PC-9 (cell line): ENCODE measurements at regions not wholly inside any gene's neighbourhood (a gene's known extent, or its start where the extent isn't known, plus 50 kb on each side); places are given as distances from the start of the nearest gene placed in this dataset.

Experiments
- CTCF ChIP-seq: fragments of 200-600 bp; sonication (generic); conservative IDR thresholded peaks from 2 replicates; pipeline ENCODE4 v1.6.1; 2017; ENCODE audit warnings: mixed run types, antibody characterized with exemption, mild to moderate bottlenecking, moderate library complexity
- EZH2 ChIP-seq: fragments of 200-600 bp; sonication (generic); IDR thresholded peaks from 2 replicates; pipeline ENCODE4 v1.8.0; 2017; ENCODE audit warnings: antibody characterized with exemption, low read depth

- TF ChIP-seq EZH2 (no peak), CTCF (no peak)
These were observed 97.0 kb upstream of the ODAD2 start for GRCh38 chr10:28095791-28096378.
